ENCODE measurements at regions not wholly inside any gene's neighbourhood (a gene's known extent, or its start where the extent isn't known, plus 50 kb on each side); places are given as distances from the start of the nearest gene placed in this dataset.
"Not testable (repeated sequence)": the region's sequence is repeated elsewhere in the genome, so short reads cannot be mapped to it uniquely, and the experiment has no call there.

DNA sequence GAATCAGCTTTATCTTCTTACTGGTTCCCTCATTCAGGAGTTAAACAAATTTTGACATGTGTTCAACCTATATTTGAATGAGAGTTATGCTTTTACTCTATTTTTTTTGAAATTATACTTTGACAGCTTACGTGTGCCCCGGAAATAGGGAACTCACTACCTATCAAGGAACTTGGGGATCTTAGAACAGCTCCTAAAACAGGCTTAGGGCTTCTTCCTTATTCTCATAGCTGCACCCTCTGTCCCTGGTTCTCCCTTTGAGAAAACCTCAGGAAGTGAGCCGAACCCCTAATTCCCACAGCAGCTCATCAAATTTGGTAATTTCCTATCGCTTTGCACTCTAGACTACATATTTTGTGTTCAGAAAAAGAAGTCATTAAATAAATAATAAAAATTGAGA, 81.2 kb upstream of the RUNX3 start:
- ChIA-PET CTCF (interaction anchor here (1.3 to 1.4 kb wide), 2 partner anchors 8 to 26 kb away, joined by 3 to 4 read pairs; no protein-coding TSS in a partner anchor), POLR2A (no interaction called here)
- H3K9me3 ChIP-seq: no peaks in the 10 kb centered on the region
- H3K27ac ChIP-seq: no peak overlapping the region
- no peak for TF ChIP-seq SMC3 (IDR thresholded peaks at IDR 0.05)
- TF ChIP-seq KDM1A (IDR thresholded peaks at IDR 0.05; ENCODE audit: low read depth): no peak
- no peak for TF ChIP-seq FOSL2 (IDR thresholded peaks at IDR 0.05)
- TF ChIP-seq FOSL2 (CRISPR knock-in tag; IDR thresholded peaks at IDR 0.05): no peak
- TF ChIP-seq ESRRA (IDR thresholded peaks at IDR 0.05; ENCODE audit: borderline replicate concordance, low read length): no peak
- TF ChIP-seq HOXB5 (CRISPR knock-in tag; IDR thresholded peaks at IDR 0.05): no peak
- no peak for TF ChIP-seq CBX2 (IDR thresholded peaks at IDR 0.05; ENCODE audit: borderline replicate concordance, low read depth)
- TF ChIP-seq, protein P1, sequence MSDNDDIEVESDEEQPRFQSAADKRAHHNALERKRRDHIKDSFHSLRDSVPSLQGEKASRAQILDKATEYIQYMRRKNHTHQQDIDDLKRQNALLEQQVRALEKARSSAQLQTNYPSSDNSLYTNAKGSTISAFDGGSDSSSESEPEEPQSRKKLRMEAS (IDR thresholded peaks at IDR 0.05): no peak
- no peak for TF ChIP-seq TP53 (CRISPR knock-in tag; IDR thresholded peaks at IDR 0.05)
- TF ChIP-seq JUNB (IDR thresholded peaks at IDR 0.05): no peak
- no peak for TF ChIP-seq ZC3H11A (IDR thresholded peaks at IDR 0.05)
- no peak for TF ChIP-seq ZNF302 (CRISPR knock-in tag; IDR thresholded peaks at IDR 0.05)
- no peak for TF ChIP-seq POLR2A (IDR thresholded peaks at IDR 0.05; ENCODE audit: low read length)
- TF ChIP-seq EHMT2 (IDR thresholded peaks at IDR 0.05; ENCODE audit: low read depth): no peak
- TF ChIP-seq RCOR1 (IDR thresholded peaks at IDR 0.05; ENCODE audit: low read depth, low read length): no peak
- no peak for TF ChIP-seq HEYL (CRISPR knock-in tag; IDR thresholded peaks at IDR 0.05)
- TF ChIP-seq KDM5A (IDR thresholded peaks at IDR 0.05): no peak
- no peak overlapping the region for H3K4me3 ChIP-seq
- 85% methylated on average over 4 of the region's 4 CpGs for WGBS (ENCODE audit: missing lambda C conversion rate)
- H3K4me1 ChIP-seq: peaks cover 4% of the 10 kb centered on the region; the same call in 1 of the 3 replicates
- ATAC-seq (no peak), FAIRE-seq (no peak), DNase-seq (ENCODE audit: low read depth in 1 of 2, low spot score in 1 of 2) (no peak)
- no peak overlapping the region for H3K4me2 ChIP-seq

DNA sequence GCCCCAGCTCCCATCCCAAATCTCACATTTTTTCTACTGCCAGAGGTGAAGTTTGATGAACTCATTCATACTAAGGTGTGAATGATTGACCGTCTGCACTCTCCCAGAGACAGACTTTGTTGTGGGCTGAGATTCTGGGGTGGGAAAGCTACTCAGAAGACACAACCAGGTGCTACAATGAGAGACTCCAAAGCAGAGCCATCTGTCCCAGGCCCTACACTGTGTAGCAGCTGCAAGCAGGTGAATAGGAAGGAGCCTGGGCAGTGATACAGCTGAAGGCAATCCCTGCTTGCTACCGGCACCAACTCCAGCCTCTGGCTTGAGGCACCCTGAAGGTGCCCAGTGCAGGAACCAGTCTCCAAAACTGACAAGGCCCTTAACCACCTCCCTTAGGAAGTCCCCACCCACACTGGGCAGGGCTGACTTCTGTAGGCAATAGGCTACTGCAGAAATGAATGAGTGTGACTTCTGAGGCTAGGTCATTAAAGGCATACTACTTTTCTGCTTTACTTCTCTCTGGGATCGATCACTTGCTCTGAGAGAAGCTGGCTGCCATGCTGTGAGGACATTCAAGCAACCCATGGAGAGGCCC, 79.7 kb upstream of the RUNX3 start:
- DNase-seq (ENCODE audit: low read depth in 1 of 2, low spot score in 1 of 2) (no peak), ATAC-seq (no peak), FAIRE-seq (no peak)
- H3K9me3 ChIP-seq: no peaks in the 10 kb centered on the region
- ChIA-PET POLR2A (no interaction called here), CTCF (interaction anchor here (0.6 to 1.0 kb wide), 3 partner anchors 28 to 1153 kb away, joined by 3 to 5 read pairs (median 3); no protein-coding TSS in a partner anchor)
- H3K4me3 ChIP-seq: no peak overlapping the region
- 87% methylated on average over 3 of the region's 3 CpGs for WGBS (ENCODE audit: missing lambda C conversion rate)
- no peak for TF ChIP-seq EHMT2 (IDR thresholded peaks at IDR 0.05; ENCODE audit: low read depth)
- TF ChIP-seq ZC3H11A (IDR thresholded peaks at IDR 0.05): no peak
- TF ChIP-seq MAZ (IDR thresholded peaks at IDR 0.05; ENCODE audit: borderline replicate concordance, low read depth, low read length): no peak
- TF ChIP-seq ZFP36 (IDR thresholded peaks at IDR 0.05; ENCODE audit: borderline replicate concordance, partially characterized antibody): no peak
- no peak for TF ChIP-seq RARB (CRISPR knock-in tag; IDR thresholded peaks at IDR 0.05)
- no peak for TF ChIP-seq CHD4 (IDR thresholded peaks at IDR 0.05; ENCODE audit: borderline replicate concordance)
- no peak for TF ChIP-seq FOSB (CRISPR knock-in tag; IDR thresholded peaks at IDR 0.05)
- no peak for TF ChIP-seq HEYL (CRISPR knock-in tag; IDR thresholded peaks at IDR 0.05)
- TF ChIP-seq MAFK (IDR thresholded peaks at IDR 0.05; ENCODE audit: partially characterized antibody): no peak
- H3K4me1 ChIP-seq: peaks cover 4% of the 10 kb centered on the region; the same call in 1 of the 3 replicates
- no peak overlapping the region for H3K27ac ChIP-seq
- no peak overlapping the region for H3K4me2 ChIP-seq

DNA sequence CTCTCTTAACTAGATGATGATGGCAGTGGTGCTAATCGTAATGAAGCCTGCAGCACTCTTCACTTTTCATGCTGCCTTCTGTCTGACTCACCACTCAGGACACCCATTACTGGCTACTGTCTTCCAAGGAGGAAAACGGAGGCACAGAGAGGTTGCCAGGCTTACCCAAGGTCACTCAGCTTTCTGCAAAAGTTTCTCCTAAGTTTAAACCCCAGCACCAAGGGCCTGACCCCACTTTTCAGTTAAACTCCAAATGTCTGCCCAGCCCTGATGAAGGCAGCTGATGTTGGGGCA, 78.1 kb upstream of the RUNX3 start:
- Histone ChIP-seq H3K9me3 (no peaks in the 10 kb centered on the region), H3K27ac (no peak overlapping the region), H3K4me2 (no peak overlapping the region), H3K4me1 (peaks cover 4% of the 10 kb centered on the region; the same call in 1 of the 3 replicates), H3K4me3 (no peak overlapping the region)
- ATAC-seq (no peak), DNase-seq (ENCODE audit: low read depth in 1 of 2, low spot score in 1 of 2) (no peak), FAIRE-seq (no peak)
- POLR2A ChIA-PET: interaction anchor here (1.7 kb wide), 1 partner anchor 225 kb away, joined by 5 read pairs; the partner anchor contains the start of gene SYF2
- no peak for TF ChIP-seq NFE2L2 (conservative IDR thresholded peaks at IDR 0.05; ENCODE audit: low read length)
- CTCF ChIA-PET: interaction anchor here (3.0 kb wide), 1 partner anchor 29 kb away, joined by 10 read pairs; no protein-coding TSS in a partner anchor
- WGBS (ENCODE audit: missing lambda C conversion rate): 69% methylated on average over 2 of the region's 2 CpGs

DNA sequence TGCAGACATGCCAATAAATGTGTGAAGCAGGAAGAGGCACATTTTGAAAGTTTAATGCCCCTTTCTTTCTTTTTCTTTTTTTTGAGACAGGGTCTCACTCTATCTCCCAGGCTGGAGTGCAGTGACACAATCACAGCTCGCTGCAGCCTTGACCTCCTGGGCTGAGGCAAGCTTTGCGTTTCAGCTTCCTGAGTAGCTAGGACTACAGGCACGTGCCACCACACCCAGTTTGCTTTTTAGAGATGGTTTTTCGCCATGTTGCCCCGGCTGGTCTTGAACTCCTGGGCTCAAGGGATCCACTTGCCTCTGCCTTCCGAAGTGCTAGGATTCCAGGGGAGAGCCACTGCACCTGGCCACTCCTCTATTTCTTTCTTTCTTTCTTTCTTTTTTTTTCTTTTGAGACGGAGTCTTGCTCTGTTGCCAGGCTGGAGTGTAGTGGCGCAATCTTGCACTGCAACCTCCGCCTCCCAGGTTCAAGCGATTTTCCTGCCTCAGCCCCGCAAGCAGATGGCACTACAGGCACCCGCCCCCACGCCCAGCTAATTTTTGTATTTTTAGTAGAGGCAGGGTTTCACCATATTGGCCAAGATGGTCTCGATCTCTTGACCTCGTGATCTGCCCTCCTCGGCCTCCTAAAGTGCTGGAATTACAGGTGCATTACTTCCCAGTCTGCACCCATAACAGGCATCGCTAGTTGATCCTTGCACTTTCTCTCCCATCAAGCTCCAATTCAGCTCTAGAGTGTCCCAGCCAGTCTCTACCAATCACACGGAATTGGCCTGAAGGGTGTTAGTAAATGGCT, 77.5 kb upstream of the RUNX3 start:
- H3K27ac ChIP-seq; H3K4me1 ChIP-seq; ATAC-seq; H3K4me2 ChIP-seq; H3K4me3 ChIP-seq; DNase-seq (ENCODE audit: low read depth in 1 of 2, low spot score in 1 of 2); FAIRE-seq; H3K9me3 ChIP-seq: not testable (repeated sequence)
- whole genome bisulfite sequencing (ENCODE audit: missing lambda C conversion rate): 61% methylated on average over 16 of the region's 18 CpGs
- POLR2A ChIA-PET: interaction anchor here (1.7 kb wide), 1 partner anchor 225 kb away, joined by 5 read pairs; the partner anchor contains the start of gene SYF2
- CTCF ChIA-PET: interaction anchor here (1.0 to 3.0 kb wide), 2 partner anchors 29 to 75 kb away, joined by 3 to 10 read pairs; no protein-coding TSS in a partner anchor

All from A549 (cell line).